Cardiac fibroblast (primary cell): ENCODE measurements at regions not wholly inside any gene's neighbourhood (a gene's known extent, or its start where the extent isn't known, plus 50 kb on each side); places are given as distances from the start of the nearest gene placed in this dataset.
A peak's percentile ranks its signal among the peaks of the same experiment; 100 is the strongest.
"Not testable (repeated sequence)": the region's sequence is repeated elsewhere in the genome, so short reads cannot be mapped to it uniquely, and the experiment has no call there.

ENCODE experiments used
- DNase-seq, 2 donors: peaks; one replicate each; pipeline versions ENCODE4 v3.0.0 to v3.0.0-alpha.2; 2010; ENCODE audit warnings: low read depth in 2 of 2
- H3K4me3 ChIP-seq, 2 donors: replicated peaks in 1 of 2; 1 replicate in 1 of 2; 2 replicates in 1 of 2; pipeline ENCODE4 v1.5.1; 2011; ENCODE audit warnings: low read depth in 2 of 2, low read length in 2 of 2, mild to moderate bottlenecking in 2 of 2, moderate library complexity in 1 of 2
- TF ChIP-seq, protein P1 (sequence below): IDR thresholded peaks from one replicate; pipeline ENCODE4 v1.5.1; 2011; ENCODE audit warnings: low read depth, mild to moderate bottlenecking, low read length, inconsistent platforms

DNA sequence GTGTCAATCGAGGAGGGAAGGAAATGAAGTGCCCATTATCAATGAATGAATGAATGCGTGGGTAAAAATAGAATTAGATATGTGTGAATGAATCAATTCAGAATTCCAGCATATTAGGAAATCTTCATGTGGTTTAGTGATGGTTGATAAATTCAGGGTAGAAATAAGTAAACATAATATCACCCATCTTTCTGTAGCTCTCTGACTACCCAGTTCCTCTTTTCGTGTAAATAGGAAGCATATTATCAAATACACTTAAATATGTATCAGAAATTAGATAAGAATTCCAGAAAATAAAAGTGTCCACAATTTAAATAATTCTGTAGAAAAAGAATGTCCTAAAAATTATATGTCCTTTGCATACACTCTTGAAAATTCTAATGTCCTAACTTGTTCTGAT lies 552.9 kb upstream of the LRATD1 start:
- TF ChIP-seq, protein P1, sequence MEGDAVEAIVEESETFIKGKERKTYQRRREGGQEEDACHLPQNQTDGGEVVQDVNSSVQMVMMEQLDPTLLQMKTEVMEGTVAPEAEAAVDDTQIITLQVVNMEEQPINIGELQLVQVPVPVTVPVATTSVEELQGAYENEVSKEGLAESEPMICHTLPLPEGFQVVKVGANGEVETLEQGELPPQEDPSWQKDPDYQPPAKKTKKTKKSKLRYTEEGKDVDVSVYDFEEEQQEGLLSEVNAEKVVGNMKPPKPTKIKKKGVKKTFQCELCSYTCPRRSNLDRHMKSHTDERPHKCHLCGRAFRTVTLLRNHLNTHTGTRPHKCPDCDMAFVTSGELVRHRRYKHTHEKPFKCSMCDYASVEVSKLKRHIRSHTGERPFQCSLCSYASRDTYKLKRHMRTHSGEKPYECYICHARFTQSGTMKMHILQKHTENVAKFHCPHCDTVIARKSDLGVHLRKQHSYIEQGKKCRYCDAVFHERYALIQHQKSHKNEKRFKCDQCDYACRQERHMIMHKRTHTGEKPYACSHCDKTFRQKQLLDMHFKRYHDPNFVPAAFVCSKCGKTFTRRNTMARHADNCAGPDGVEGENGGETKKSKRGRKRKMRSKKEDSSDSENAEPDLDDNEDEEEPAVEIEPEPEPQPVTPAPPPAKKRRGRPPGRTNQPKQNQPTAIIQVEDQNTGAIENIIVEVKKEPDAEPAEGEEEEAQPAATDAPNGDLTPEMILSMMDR: no peak
- H3K4me3 ChIP-seq: no peak overlapping the region

DNA sequence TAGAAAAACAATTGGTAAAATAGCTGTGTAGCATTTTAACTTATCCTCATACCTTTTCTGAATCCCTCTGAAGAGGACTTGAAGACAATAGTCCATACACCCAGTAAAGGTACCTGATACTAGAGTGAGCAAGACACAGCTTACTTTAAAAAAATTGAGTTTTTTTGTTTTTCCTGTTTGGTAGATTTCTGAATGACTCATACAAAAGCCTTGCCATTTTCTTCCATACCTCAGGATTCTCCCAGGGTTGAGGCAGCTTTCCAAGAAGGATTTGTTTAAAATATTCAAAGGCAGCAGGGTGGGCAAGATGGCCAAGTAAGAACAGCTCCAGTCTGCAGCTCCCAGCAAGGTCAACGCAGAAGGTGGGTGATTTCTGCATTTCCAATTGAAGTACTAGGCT lies 551.0 kb upstream of the LRATD1 start:
- DNase-seq: peak in 1 of 2 donors; percentile 3
- H3K4me3 ChIP-seq: no peak overlapping the region
- TF ChIP-seq, protein P1: no peak

More for the DNA sequence above, 552.9 kb upstream of the LRATD1 start:
- DNase-seq: no peak

DNA sequence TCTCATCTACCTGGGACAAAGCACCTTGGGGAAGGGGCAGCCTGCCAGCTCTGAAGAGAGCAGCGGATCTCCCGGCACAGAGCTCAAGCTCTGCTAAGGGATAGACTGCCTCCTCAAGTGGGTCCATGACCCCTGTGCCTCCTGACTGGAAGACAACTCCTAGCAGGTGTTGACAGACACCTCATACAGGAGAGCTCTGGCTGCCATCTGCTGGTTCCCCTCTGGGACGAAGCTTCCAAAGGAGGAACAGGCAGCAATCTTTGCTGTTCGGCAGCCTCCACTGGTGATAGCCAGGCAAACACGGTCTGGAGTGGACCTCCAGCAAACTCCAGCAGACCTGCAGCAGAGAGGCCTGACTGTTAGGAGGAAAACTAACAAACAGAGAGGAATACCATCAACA lies 549.9 kb upstream of the LRATD1 start:
- DNase-seq: no peak
- TF ChIP-seq, protein P1: no peak
- no peak overlapping the region for H3K4me3 ChIP-seq

DNA sequence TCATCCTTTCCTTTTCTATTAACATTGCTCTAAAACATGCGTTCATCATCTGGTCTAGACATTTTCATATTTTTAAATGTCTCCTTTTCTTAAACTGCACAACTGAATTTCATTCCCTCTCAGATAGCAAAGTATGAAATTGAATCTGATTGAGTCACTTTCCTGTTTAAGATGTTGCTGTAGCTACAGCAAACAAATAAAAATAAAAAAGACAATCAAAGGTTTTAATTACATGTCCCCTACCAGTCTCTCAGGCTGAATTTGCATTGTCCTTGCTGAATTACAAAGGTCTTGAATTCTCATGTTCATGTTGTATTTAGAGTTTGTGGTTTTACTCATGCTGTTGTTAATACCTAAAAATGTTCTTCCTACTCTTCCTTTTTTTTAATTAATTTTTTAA lies 537.9 kb upstream of the LRATD1 start:
- TF ChIP-seq, protein P1: no peak
- DNase-seq: peak in 1 of 2 donors; percentile 5
- H3K4me3 ChIP-seq: no peak overlapping the region

DNA sequence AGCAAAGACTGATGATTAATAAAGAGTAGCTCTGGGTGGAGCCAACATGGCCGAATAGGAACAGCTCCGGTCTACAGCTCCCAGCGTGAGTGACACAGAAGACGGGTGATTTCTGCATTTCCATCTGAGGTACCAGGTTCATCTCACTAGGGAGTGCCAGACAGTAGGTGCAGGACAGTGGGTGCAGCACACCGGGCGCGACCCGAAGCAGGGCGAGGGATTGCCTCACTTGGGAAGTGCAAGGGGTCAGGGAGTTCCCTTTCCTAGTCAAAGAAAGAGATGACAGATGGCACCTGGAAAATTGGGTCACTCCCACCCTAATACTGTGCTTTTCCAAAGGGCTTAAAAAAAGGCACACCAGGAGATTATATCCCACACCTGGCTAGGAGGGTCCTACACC lies 533.4 kb upstream of the LRATD1 start:
- not testable (repeated sequence) for DNase-seq, H3K4me3 ChIP-seq

DNA sequence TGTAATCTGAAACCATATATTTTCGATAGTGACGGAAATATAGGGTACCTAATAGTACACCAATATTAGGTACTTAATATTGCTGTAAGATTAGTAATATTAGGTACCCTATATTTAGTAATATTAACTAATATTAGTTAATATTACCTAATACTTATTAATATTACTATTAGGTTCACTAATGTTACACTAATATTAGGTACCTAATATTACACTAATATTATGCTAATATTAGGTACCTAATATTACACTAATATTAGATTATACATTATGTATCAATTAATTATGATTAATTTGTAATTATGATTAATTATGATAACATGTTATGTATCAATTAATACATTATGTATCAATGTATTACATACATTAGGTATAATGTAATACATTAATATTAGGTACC lies 518.2 kb upstream of the LRATD1 start:
- TF ChIP-seq, protein P1: no peak
- no peak overlapping the region for H3K4me3 ChIP-seq
- no peak for DNase-seq

DNA sequence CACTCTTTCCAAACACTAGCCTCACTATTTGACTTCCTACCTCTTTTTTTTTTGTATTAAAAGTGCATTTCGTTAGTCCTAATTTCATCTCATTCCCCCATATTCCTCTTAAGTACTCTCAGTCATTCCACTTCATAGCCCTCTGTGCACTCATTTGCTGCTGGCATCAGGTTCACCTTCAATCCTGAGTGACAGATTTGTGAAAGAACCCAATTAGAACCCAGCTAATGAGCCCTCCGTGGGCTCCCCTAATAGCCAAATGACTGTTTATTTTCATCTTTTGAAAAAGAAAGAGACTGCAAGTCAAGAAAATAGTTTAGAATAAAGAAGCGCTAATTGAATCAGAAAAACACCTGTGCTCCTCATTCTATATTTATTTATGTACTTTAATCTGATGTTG lies 512.1 kb upstream of the LRATD1 start:
- TF ChIP-seq, protein P1: no peak
- no peak overlapping the region for H3K4me3 ChIP-seq
- DNase-seq: no peak
